ENCODE measurements at regions not wholly inside any gene's neighbourhood (a gene's known extent, or its start where the extent isn't known, plus 50 kb on each side); places are given as distances from the start of the nearest gene placed in this dataset.

DNA sequence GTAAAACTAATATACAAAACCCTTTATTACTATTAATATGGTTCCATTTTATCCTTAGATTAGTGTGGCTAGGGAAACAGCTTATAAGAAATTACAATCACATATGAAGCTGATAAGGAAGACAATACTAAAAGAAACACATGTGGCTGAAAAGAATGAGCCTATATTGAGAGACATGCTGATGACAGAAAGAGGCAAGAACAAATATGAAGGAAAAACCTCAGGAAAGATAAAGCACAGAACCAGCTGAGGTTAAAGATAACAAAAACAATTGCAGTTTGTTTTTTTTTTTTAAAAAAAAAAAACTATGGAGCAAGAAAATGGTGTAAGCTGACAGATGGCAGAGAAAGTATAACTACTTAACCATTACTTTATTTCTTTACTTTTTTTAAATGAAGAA lies 69.2 kb upstream of the OSBPL8 start:
- no peak overlapping the region for H3K9ac ChIP-seq (ENCODE audit: insufficient read depth, low read length, poor library complexity, severe bottlenecking)

DNA sequence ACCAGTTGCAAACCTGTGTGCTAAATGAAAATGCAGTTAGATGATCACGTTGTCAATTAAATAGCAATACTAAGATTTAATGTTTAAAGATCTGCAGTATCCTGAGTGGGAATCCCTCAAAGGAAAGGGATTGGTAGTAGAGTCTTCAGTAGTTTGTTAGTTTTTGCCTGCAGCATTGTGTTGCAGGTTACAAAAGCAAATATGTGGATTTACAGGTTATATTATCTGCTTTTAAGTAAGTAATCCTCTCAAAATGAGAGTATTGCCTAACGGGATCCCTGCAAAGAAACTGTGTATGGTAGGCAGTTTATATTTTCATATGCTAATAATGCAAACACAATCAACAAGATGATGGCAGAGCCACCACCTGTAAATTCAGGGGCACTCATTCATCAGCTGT lies 72.2 kb upstream of the OSBPL8 start:
- Mint-ChIP-seq H3K36me3 (no peaks in the 10 kb centered on the region), H3K4me3 (no peak overlapping the region), H3K27ac (no peak overlapping the region), H3K9me3 (no peaks in the 10 kb centered on the region), H3K27me3 (ENCODE audit: low read depth in 3 of 3) (peaks cover 0 to 5% (median 0%) of the 10 kb centered on the region in 3 donors), H3K4me1 (no peaks in the 10 kb centered on the region)
- no peak overlapping the region for H3K4me3 ChIP-seq (replicated peaks in 1 of 3; ENCODE audit: low read depth in 2 of 3, low read length in 3 of 3)
- no peak for DNase-seq
- no peak overlapping the region for H3K9ac ChIP-seq (ENCODE audit: insufficient read depth, low read length, poor library complexity, severe bottlenecking)
- no peak overlapping the region for H2AFZ ChIP-seq (ENCODE audit: insufficient read depth, low read depth, low read length, poor library complexity, severe bottlenecking)
- no peaks in the 10 kb centered on the region for H4K20me1 ChIP-seq (ENCODE audit: insufficient read depth, low read length)
- H3K27me3 ChIP-seq (ENCODE audit: control insufficient read depth in 2 of 2, insufficient read depth in 2 of 2, low read length in 2 of 2): no peaks in the 10 kb centered on the region
- H3K27ac ChIP-seq (ENCODE audit: low read depth in 1 of 2, low read length in 2 of 2): no peak overlapping the region
- WGBS (ENCODE audit: insufficient coverage): no CpG with 5 or more reads among the region's 2 CpGs
- intact Hi-C loops (cut with micrococcal nuclease): loop anchor here in 1 of 2 donors (5.0 kb wide), 1 partner anchor 151 kb away; no protein-coding TSS in a partner anchor
- H3K4me1 ChIP-seq (ENCODE audit: control insufficient read depth in 1 of 2, insufficient read depth in 2 of 2, low read length in 2 of 2): no peaks in the 10 kb centered on the region
- TF ChIP-seq, protein P1, sequence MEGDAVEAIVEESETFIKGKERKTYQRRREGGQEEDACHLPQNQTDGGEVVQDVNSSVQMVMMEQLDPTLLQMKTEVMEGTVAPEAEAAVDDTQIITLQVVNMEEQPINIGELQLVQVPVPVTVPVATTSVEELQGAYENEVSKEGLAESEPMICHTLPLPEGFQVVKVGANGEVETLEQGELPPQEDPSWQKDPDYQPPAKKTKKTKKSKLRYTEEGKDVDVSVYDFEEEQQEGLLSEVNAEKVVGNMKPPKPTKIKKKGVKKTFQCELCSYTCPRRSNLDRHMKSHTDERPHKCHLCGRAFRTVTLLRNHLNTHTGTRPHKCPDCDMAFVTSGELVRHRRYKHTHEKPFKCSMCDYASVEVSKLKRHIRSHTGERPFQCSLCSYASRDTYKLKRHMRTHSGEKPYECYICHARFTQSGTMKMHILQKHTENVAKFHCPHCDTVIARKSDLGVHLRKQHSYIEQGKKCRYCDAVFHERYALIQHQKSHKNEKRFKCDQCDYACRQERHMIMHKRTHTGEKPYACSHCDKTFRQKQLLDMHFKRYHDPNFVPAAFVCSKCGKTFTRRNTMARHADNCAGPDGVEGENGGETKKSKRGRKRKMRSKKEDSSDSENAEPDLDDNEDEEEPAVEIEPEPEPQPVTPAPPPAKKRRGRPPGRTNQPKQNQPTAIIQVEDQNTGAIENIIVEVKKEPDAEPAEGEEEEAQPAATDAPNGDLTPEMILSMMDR (IDR thresholded peaks at IDR 0.05): no peak
- no peak overlapping the region for H3K4me2 ChIP-seq (replicated peaks; ENCODE audit: extremely low read depth, low read length, poor library complexity, severe bottlenecking)
- H3K36me3 ChIP-seq (replicated peaks in 1 of 2; ENCODE audit: control insufficient read depth in 1 of 2, insufficient read depth in 2 of 2, low read length in 2 of 2): no peaks in the 10 kb centered on the region
- no peaks in the 10 kb centered on the region for H3K9me3 ChIP-seq (replicated peaks in 1 of 2; ENCODE audit: control insufficient read depth in 1 of 2, insufficient read depth in 1 of 2, low read length in 2 of 2)
- no peaks in the 10 kb centered on the region for H3K79me2 ChIP-seq (ENCODE audit: insufficient read depth, low read length)

More for the DNA sequence above, 69.2 kb upstream of the OSBPL8 start:
- Histone ChIP-seq H3K27ac (ENCODE audit: low read depth in 1 of 2, low read length in 2 of 2) (no peak overlapping the region), H3K4me2 (replicated peaks; ENCODE audit: extremely low read depth, low read length, poor library complexity, severe bottlenecking) (no peak overlapping the region), H3K36me3 (replicated peaks in 1 of 2; ENCODE audit: control insufficient read depth in 1 of 2, insufficient read depth in 2 of 2, low read length in 2 of 2) (no peaks in the 10 kb centered on the region), H3K27me3 (ENCODE audit: control insufficient read depth in 2 of 2, insufficient read depth in 2 of 2, low read length in 2 of 2) (no peaks in the 10 kb centered on the region), H4K20me1 (ENCODE audit: insufficient read depth, low read length) (no peaks in the 10 kb centered on the region), H3K79me2 (ENCODE audit: insufficient read depth, low read length) (no peaks in the 10 kb centered on the region), H3K9me3 (replicated peaks in 1 of 2; ENCODE audit: control insufficient read depth in 1 of 2, insufficient read depth in 1 of 2, low read length in 2 of 2) (no peaks in the 10 kb centered on the region), H2AFZ (ENCODE audit: insufficient read depth, low read depth, low read length, poor library complexity, severe bottlenecking) (no peak overlapping the region), H3K4me3 (replicated peaks in 1 of 3; ENCODE audit: low read depth in 2 of 3, low read length in 3 of 3) (no peak overlapping the region), H3K4me1 (ENCODE audit: control insufficient read depth in 1 of 2, insufficient read depth in 2 of 2, low read length in 2 of 2) (no peaks in the 10 kb centered on the region)
- no peaks in the 10 kb centered on the region for H3K36me3 Mint-ChIP-seq
- intact Hi-C loops (cut with micrococcal nuclease): no loop called here
- H3K27me3 Mint-ChIP-seq (ENCODE audit: low read depth in 3 of 3): peaks cover 0 to 4% (median 0%) of the 10 kb centered on the region in 3 donors
- no peak overlapping the region for H3K4me3 Mint-ChIP-seq
- TF ChIP-seq, protein P1 (IDR thresholded peaks at IDR 0.05): no peak
- no peaks in the 10 kb centered on the region for H3K9me3 Mint-ChIP-seq
- DNase-seq: no peak
- H3K27ac Mint-ChIP-seq: no peak overlapping the region
- H3K4me1 Mint-ChIP-seq: no peaks in the 10 kb centered on the region
